SK-N-SH treated with all-trans-retinoic acid at 6 μM for 48 hours (cell line): ENCODE measurements at regions not wholly inside any gene's neighbourhood (a gene's known extent, or its start where the extent isn't known, plus 50 kb on each side); places are given as distances from the start of the nearest gene placed in this dataset.

Experiments used
- BACH2 ChIP-seq: fragments of 250-450 bp; sonication (Bioruptor Pico); IDR thresholded peaks from 2 replicates; pipeline ENCODE4 v1.9.0; 2021; ENCODE audit warnings: mild to moderate bottlenecking, borderline replicate concordance
- ESRRG ChIP-seq: fragments of 250-450 bp; sonication (Bioruptor Pico); IDR thresholded peaks from 2 replicates; pipeline ENCODE4 v1.6.1; 2021; ENCODE audit warnings: mild to moderate bottlenecking
- ISL1 ChIP-seq: fragments of 250-450 bp; sonication (Bioruptor Pico); IDR thresholded peaks from 2 replicates; pipeline ENCODE4 v2.1.2; 2022; ENCODE audit warnings: mild to moderate bottlenecking, moderate library complexity
- OSR1 ChIP-seq: fragments of 250-450 bp; sonication (Bioruptor Pico); IDR thresholded peaks from 2 replicates; pipeline ENCODE4 v1.8.0; 2022; ENCODE audit warnings: moderate library complexity, mild to moderate bottlenecking, inconsistent platforms
- RARB ChIP-seq: fragments of 250-450 bp; sonication (Bioruptor Pico); IDR thresholded peaks from 2 replicates; pipeline ENCODE4 v1.8.0; 2021; ENCODE audit warnings: mild to moderate bottlenecking, moderate library complexity
- TOX ChIP-seq: fragments of 250-450 bp; sonication (Bioruptor Pico); IDR thresholded peaks from 2 replicates; pipeline ENCODE4 v1.8.0; 2021; ENCODE audit warnings: mild to moderate bottlenecking, moderate library complexity, borderline replicate concordance
- ZC3H10 ChIP-seq: fragments of 250-450 bp; sonication (Bioruptor Pico); IDR thresholded peaks from 2 replicates; pipeline ENCODE4 v1.5.1; 2021; ENCODE audit warnings: mild to moderate bottlenecking, moderate library complexity
- ZFP3 ChIP-seq: fragments of 250-450 bp; sonication (Bioruptor Pico); IDR thresholded peaks from 2 replicates; pipeline ENCODE4 v1.5.0; 2020; ENCODE audit warnings: mild to moderate bottlenecking, moderate library complexity
- ZNF8 ChIP-seq: fragments of 450-650 bp; formaldehyde crosslinking; IDR thresholded peaks from 2 replicates; pipeline ENCODE4 v1.5.0; 2020; ENCODE audit warnings: mild to moderate bottlenecking, moderate library complexity
- TF ChIP-seq, protein P1 (sequence below): fragments of 250-450 bp; sonication (Bioruptor Pico); IDR thresholded peaks from 2 replicates; pipeline ENCODE4 v1.8.0; 2020; ENCODE audit warnings: mild to moderate bottlenecking, moderate library complexity, borderline replicate concordance
- TF ChIP-seq, protein P2 (sequence below): fragments of 250-450 bp; sonication (Bioruptor Pico); IDR thresholded peaks from 2 replicates; pipeline ENCODE4 v1.5.0; 2020; ENCODE audit warnings: mild to moderate bottlenecking, moderate library complexity
- TF ChIP-seq, protein P3 (sequence below): fragments of 250-450 bp; sonication (Bioruptor Pico); IDR thresholded peaks from 2 replicates; pipeline ENCODE4 v1.5.1; 2020; ENCODE audit warnings: low read depth, mild to moderate bottlenecking, moderate library complexity
- TF ChIP-seq, protein P4 (sequence below): fragments of 250-450 bp; sonication (Bioruptor Pico); IDR thresholded peaks from 2 replicates; pipeline ENCODE4 v1.8.0; 2021; ENCODE audit warnings: low read depth, mild to moderate bottlenecking, moderate library complexity, borderline replicate concordance

DNA sequence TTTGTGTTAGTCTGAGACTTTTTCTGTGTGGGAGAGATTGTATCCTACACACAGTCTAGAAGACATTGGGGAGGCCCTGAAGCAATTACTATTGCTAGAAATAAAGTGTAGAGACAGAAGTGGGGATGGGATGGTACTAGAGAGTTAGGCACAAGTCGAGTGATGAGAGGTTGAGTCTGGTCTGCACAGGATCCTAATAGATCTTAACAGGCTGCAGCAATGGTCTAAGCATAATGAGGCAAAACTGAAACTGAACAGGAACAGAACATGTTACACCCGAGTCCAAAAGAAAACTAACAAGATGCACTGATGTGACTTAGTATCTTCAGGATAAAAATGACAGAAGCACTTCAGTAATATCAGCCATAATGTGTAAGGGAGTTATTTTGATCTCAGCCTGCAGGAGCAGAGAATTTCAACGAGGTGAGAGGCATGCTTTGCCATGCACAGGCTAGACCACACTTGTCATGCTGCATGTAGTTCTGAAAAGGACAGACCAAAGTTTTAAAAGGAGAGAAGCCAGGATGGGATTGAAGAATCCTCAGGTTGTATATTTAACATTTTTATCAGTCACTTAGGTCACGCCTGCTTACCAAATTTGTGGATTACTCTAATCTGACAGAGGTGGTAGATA lies 205.8 kb upstream of the BOD1L1 start:
- TF ChIP-seq, protein P1, sequence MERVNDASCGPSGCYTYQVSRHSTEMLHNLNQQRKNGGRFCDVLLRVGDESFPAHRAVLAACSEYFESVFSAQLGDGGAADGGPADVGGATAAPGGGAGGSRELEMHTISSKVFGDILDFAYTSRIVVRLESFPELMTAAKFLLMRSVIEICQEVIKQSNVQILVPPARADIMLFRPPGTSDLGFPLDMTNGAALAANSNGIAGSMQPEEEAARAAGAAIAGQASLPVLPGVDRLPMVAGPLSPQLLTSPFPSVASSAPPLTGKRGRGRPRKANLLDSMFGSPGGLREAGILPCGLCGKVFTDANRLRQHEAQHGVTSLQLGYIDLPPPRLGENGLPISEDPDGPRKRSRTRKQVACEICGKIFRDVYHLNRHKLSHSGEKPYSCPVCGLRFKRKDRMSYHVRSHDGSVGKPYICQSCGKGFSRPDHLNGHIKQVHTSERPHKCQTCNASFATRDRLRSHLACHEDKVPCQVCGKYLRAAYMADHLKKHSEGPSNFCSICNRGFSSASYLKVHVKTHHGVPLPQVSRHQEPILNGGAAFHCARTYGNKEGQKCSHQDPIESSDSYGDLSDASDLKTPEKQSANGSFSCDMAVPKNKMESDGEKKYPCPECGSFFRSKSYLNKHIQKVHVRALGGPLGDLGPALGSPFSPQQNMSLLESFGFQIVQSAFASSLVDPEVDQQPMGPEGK = no peak
- TF ChIP-seq TOX (CRISPR knock-in tag) (no peak), ESRRG (CRISPR knock-in tag) (no peak), ISL1 (CRISPR knock-in tag) (no peak), ZC3H10 (CRISPR knock-in tag) (no peak), RARB (CRISPR knock-in tag) (no peak), OSR1 (CRISPR knock-in tag) (no peak), ZNF8 (CRISPR knock-in tag) (no peak), BACH2 (CRISPR knock-in tag) (no peak), ZFP3 (CRISPR knock-in tag) (no peak)
- TF ChIP-seq, protein P2, sequence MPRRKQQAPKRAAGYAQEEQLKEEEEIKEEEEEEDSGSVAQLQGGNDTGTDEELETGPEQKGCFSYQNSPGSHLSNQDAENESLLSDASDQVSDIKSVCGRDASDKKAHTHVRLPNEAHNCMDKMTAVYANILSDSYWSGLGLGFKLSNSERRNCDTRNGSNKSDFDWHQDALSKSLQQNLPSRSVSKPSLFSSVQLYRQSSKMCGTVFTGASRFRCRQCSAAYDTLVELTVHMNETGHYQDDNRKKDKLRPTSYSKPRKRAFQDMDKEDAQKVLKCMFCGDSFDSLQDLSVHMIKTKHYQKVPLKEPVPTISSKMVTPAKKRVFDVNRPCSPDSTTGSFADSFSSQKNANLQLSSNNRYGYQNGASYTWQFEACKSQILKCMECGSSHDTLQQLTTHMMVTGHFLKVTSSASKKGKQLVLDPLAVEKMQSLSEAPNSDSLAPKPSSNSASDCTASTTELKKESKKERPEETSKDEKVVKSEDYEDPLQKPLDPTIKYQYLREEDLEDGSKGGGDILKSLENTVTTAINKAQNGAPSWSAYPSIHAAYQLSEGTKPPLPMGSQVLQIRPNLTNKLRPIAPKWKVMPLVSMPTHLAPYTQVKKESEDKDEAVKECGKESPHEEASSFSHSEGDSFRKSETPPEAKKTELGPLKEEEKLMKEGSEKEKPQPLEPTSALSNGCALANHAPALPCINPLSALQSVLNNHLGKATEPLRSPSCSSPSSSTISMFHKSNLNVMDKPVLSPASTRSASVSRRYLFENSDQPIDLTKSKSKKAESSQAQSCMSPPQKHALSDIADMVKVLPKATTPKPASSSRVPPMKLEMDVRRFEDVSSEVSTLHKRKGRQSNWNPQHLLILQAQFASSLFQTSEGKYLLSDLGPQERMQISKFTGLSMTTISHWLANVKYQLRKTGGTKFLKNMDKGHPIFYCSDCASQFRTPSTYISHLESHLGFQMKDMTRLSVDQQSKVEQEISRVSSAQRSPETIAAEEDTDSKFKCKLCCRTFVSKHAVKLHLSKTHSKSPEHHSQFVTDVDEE = no peak
- TF ChIP-seq, protein P3, sequence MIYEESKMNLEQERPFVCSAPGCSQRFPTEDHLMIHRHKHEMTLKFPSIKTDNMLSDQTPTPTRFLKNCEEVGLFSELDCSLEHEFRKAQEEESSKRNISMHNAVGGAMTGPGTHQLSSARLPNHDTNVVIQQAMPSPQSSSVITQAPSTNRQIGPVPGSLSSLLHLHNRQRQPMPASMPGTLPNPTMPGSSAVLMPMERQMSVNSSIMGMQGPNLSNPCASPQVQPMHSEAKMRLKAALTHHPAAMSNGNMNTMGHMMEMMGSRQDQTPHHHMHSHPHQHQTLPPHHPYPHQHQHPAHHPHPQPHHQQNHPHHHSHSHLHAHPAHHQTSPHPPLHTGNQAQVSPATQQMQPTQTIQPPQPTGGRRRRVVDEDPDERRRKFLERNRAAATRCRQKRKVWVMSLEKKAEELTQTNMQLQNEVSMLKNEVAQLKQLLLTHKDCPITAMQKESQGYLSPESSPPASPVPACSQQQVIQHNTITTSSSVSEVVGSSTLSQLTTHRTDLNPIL (CRISPR knock-in tag) = no peak
- TF ChIP-seq, protein P4, sequence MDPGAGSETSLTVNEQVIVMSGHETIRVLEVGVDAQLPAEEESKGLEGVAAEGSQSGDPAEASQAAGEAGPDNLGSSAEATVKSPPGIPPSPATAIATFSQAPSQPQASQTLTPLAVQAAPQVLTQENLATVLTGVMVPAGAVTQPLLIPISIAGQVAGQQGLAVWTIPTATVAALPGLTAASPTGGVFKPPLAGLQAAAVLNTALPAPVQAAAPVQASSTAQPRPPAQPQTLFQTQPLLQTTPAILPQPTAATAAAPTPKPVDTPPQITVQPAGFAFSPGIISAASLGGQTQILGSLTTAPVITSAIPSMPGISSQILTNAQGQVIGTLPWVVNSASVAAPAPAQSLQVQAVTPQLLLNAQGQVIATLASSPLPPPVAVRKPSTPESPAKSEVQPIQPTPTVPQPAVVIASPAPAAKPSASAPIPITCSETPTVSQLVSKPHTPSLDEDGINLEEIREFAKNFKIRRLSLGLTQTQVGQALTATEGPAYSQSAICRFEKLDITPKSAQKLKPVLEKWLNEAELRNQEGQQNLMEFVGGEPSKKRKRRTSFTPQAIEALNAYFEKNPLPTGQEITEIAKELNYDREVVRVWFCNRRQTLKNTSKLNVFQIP (CRISPR knock-in tag) = no peak
